SU-DHL-6 (cell line): ENCODE measurements at regions not wholly inside any gene's neighbourhood (a gene's known extent, or its start where the extent isn't known, plus 50 kb on each side); places are given as distances from the start of the nearest gene placed in this dataset.
"Not testable (repeated sequence)": the region's sequence is repeated elsewhere in the genome, so short reads cannot be mapped to it uniquely, and the experiment has no call there.

ENCODE experiments used
- H2AFZ ChIP-seq: fragments of 200-600 bp; sonication (generic); 2 replicates; pipeline ENCODE4 v1.6.1; 2014; ENCODE audit warnings: low read depth, mild to moderate bottlenecking, moderate library complexity, mixed read lengths, antibody characterized with exemption, low read length; ENCODE audit not compliant: severe bottlenecking
- H3F3A ChIP-seq: fragments of 200-600 bp; shearing (Covaris generic); 2 replicates; pipeline ENCODE4 v1.6.0; 2016; ENCODE audit warnings: antibody characterized with exemption, mild to moderate bottlenecking; ENCODE audit not compliant: insufficient read depth
- H3K27ac ChIP-seq: fragments of 200-600 bp; sonication (generic); 2 replicates; pipeline ENCODE4 v1.5.1; 2016; ENCODE audit warnings: low read depth, mild to moderate bottlenecking, low read length, moderate library complexity, mixed read lengths
- H3K27me3 ChIP-seq: fragments of 200-600 bp; sonication (generic), shearing (Covaris generic); 2 replicates; pipeline ENCODE4 v1.6.0; 2014; ENCODE audit warnings: mild to moderate bottlenecking, low read length
- H3K36me3 ChIP-seq: fragments of 200-600 bp; sonication (generic); 2 replicates; pipeline ENCODE4 v1.6.1; 2014; ENCODE audit warnings: mild to moderate bottlenecking, low read length, mixed read lengths
- H3K4me2 ChIP-seq: fragments of 300-600, 200-600 bp; shearing (Covaris generic), sonication (generic); 2 replicates; pipeline ENCODE4 v1.6.0; 2014; ENCODE audit warnings: low read length, low read depth, mild to moderate bottlenecking; ENCODE audit not compliant: poor library complexity, severe bottlenecking
- H3K4me3 ChIP-seq: fragments of 200-600 bp; sonication (generic); 2 replicates; pipeline ENCODE4 v1.5.1; 2014; ENCODE audit warnings: antibody characterized with exemption, low read length, mild to moderate bottlenecking, mixed read lengths; ENCODE audit not compliant: insufficient read depth, poor library complexity, severe bottlenecking
- H3K79me2 ChIP-seq: fragments of 200-600 bp; sonication (generic); 2 replicates; pipeline ENCODE4 v1.6.1; 2014; ENCODE audit warnings: mild to moderate bottlenecking, low read length, moderate library complexity; ENCODE audit not compliant: insufficient read depth
- H3K9ac ChIP-seq: fragments of 200-600 bp; sonication (generic); 2 replicates; pipeline ENCODE4 v1.7.0; 2014; ENCODE audit warnings: mild to moderate bottlenecking, low read length
- H3K9me2 ChIP-seq: fragments of 200-600 bp; sonication (generic); replicated peaks from 2 replicates; pipeline ENCODE4 v1.6.1; 2014; ENCODE audit warnings: low read length; ENCODE audit not compliant: insufficient read depth
- H3K9me3 ChIP-seq: fragments of 200-600 bp; sonication (generic); 2 replicates; pipeline ENCODE4 v1.6.1; 2014; ENCODE audit warnings: low read length, mixed read lengths; ENCODE audit not compliant: insufficient read depth
- H4K20me1 ChIP-seq: fragments of 200-600 bp; sonication (generic); 2 replicates; pipeline ENCODE4 v1.6.1; 2014; ENCODE audit warnings: low read depth, mild to moderate bottlenecking, antibody characterized with exemption, low read length, moderate library complexity, mixed read lengths
- EZH2phosphoT487 ChIP-seq: fragments of 200-600 bp; sonication (generic), shearing (Covaris generic); conservative IDR thresholded peaks from 2 replicates; pipeline ENCODE4 v1.6.1; 2018; ENCODE audit warnings: mild to moderate bottlenecking, antibody characterized with exemption, low read length, moderate library complexity, mixed read lengths
- TF ChIP-seq, protein P1 (sequence below): fragments of 200-600 bp; sonication (generic); IDR thresholded peaks from one replicate; pipeline ENCODE4 v1.5.1; 2017; ENCODE audit warnings: antibody characterized with exemption, mild to moderate bottlenecking, low read length, moderate library complexity; ENCODE audit not compliant: insufficient read depth, poor library complexity, severe bottlenecking

DNA sequence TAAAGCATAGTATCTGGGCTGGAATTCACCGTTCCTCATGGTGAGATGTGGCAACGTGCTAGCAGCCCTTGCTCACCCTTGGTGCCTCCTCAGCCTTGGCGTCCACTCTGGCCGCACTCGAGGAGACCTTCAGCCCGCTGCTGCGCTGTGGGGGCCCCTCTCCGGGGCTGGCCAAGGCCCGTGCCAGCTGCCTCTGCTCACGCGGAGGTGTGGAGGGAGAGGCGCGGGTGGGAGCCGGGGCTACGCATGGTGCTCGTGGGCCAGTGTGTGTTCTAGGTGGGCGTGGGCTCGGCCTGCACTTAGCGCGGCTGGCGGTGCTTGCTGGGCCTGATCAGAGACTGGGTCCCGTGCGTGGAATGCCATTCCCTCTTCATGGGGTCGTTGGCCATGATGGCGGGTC is 424.2 kb downstream of the KCTD16 start:
- TF ChIP-seq EZH2phosphoT487: no peak
- TF ChIP-seq, protein P1, sequence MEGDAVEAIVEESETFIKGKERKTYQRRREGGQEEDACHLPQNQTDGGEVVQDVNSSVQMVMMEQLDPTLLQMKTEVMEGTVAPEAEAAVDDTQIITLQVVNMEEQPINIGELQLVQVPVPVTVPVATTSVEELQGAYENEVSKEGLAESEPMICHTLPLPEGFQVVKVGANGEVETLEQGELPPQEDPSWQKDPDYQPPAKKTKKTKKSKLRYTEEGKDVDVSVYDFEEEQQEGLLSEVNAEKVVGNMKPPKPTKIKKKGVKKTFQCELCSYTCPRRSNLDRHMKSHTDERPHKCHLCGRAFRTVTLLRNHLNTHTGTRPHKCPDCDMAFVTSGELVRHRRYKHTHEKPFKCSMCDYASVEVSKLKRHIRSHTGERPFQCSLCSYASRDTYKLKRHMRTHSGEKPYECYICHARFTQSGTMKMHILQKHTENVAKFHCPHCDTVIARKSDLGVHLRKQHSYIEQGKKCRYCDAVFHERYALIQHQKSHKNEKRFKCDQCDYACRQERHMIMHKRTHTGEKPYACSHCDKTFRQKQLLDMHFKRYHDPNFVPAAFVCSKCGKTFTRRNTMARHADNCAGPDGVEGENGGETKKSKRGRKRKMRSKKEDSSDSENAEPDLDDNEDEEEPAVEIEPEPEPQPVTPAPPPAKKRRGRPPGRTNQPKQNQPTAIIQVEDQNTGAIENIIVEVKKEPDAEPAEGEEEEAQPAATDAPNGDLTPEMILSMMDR: no peak
- Histone ChIP-seq H3K4me3 (no peak overlapping the region), H3K9me3 (no peaks in the 10 kb centered on the region), H3F3A (no peaks in the 10 kb centered on the region), H3K27ac (no peak overlapping the region), H4K20me1 (no peaks in the 10 kb centered on the region), H3K9ac (no peak overlapping the region), H3K27me3 (no peaks in the 10 kb centered on the region), H3K79me2 (no peaks in the 10 kb centered on the region), H3K36me3 (no peaks in the 10 kb centered on the region), H3K9me2 (no peaks in the 10 kb centered on the region), H3K4me2 (no peak overlapping the region), H2AFZ (no peak overlapping the region)

DNA sequence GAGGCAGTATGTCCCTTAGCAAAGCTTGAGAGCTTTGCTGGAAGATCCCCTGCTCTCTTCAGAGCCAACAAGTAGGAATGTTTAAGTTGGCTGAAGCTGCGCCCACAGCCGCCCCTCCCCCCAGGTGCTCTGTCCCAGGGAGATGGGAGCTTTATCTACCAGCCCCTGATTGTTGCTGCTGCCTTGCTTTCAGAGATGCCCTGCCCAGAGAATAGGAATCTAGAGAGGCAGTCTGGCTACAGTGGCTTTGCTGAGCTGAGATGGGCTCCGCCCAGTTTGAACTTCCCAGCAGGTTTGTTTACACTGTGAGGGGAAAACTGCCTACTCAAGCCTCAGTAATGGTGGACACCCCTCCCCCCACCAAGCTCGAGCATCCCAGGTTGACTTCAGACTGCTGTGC is 423.6 kb downstream of the KCTD16 start:
- H3K27me3 ChIP-seq, H3K9me2 ChIP-seq, H3K79me2 ChIP-seq, H3K4me2 ChIP-seq, H3K4me3 ChIP-seq, H3F3A ChIP-seq, H3K36me3 ChIP-seq, H2AFZ ChIP-seq, H3K9me3 ChIP-seq, H3K9ac ChIP-seq, H4K20me1 ChIP-seq, H3K27ac ChIP-seq: not testable (repeated sequence)

DNA sequence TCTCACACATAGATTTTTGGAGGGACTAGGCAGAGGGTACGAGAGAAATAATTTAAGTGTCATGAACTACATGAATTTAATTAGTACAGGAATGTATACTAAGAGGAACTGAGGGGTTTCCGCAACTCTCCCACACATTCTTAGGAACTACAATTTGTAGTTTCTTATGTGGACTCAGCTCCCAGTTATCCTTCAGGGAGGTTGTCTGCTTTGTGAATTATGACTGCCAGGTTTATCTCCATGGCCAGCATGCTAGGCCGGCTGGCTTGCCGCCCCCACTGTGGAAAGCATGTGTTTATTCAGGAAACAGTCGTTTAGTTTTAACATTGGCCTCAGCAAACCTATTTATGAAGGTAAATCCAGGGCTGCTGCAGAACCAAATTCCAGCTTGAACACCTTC is 415.0 kb downstream of the KCTD16 start:
- H3K9ac ChIP-seq: no peak overlapping the region
- no peak overlapping the region for H3K4me3 ChIP-seq
- TF ChIP-seq EZH2phosphoT487: no peak
- TF ChIP-seq, protein P1: no peak
- no peaks in the 10 kb centered on the region for H4K20me1 ChIP-seq
- no peak overlapping the region for H2AFZ ChIP-seq
- H3K36me3 ChIP-seq: no peaks in the 10 kb centered on the region
- H3K27me3 ChIP-seq: no peaks in the 10 kb centered on the region
- H3K9me2 ChIP-seq: no peaks in the 10 kb centered on the region
- no peaks in the 10 kb centered on the region for H3K9me3 ChIP-seq
- H3K4me2 ChIP-seq: no peak overlapping the region
- no peak overlapping the region for H3K27ac ChIP-seq
- no peaks in the 10 kb centered on the region for H3F3A ChIP-seq
- no peaks in the 10 kb centered on the region for H3K79me2 ChIP-seq

DNA sequence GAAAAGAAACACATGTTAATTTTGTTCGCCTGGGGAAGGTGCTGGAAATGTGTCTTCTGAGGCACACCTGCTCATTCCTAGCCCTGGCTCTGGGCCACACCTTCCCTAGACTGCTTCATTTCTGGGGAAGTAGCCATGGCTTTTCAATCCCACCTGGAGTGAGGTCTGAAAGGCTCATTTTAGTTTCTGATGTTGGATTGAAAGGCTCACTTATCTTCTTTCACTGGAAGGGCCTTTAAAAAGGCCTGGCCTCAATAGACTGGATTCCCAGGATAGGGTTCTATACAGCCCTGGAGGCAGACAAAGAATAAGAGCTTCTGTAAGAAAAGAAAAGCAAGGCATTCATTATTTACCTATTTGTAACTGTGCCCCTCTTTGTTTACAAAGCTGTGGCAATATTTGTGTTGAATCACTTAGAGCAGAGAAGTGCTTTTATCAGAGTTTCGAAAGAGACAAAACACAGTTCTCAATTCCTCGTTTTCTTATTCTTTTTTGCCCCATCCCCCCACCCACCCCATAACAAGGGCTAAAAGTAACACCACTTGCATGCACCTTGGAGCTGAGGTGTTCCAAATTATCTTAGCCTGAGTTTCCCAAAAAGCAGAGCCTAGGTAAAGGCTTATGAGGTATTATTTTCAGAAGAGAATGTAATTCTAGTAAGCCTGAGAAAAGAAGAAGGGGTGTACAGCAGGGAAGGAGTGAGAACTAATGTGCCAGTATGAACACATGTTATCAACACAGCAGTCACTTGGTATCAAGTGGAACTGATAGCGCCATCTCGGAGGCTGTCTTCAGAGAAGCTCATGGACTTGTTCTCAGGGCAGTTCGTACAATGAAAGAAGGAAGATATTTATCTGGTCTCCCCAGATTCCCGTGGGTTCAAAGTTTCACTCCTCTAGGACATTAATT is 413.1 kb downstream of the KCTD16 start:
- Histone ChIP-seq H3K79me2 (no peaks in the 10 kb centered on the region), H4K20me1 (no peaks in the 10 kb centered on the region), H3K9ac (no peak overlapping the region), H3K4me2 (no peak overlapping the region), H3K27me3 (no peaks in the 10 kb centered on the region), H3K36me3 (no peaks in the 10 kb centered on the region), H2AFZ (no peak overlapping the region), H3K9me2 (no peaks in the 10 kb centered on the region), H3K27ac (no peak overlapping the region), H3K9me3 (no peaks in the 10 kb centered on the region), H3K4me3 (no peak overlapping the region), H3F3A (no peaks in the 10 kb centered on the region)
- TF ChIP-seq, protein P1: no peak
- no peak for TF ChIP-seq EZH2phosphoT487
